EL (cell line): ENCODE measurements at regions not wholly inside any gene's neighbourhood (a gene's known extent, or its start where the extent isn't known, plus 50 kb on each side); places are given as distances from the start of the nearest gene placed in this dataset.

Experiments used
- DNase-seq: peaks from one replicate; pipeline ENCODE4 v3.0.0-alpha.2; 2016

- DNase-seq, result no peak
These were observed 417.4 kb downstream of the KCNJ3 start for GRCh38 chr2:155115846-155116245.

GRCh38 chr2:155111070-155111469 is 412.6 kb downstream of the KCNJ3 start:
- DNase-seq, result no peak

- DNase-seq, result no peak
These were observed 411.0 kb downstream of the KCNJ3 start for GRCh38 chr2:155109527-155109926.

GRCh38 chr2:155100261-155100660 is 401.8 kb downstream of the KCNJ3 start:
- no peak for DNase-seq

GRCh38 chr2:155099784-155100183 is 401.3 kb downstream of the KCNJ3 start:
- DNase-seq, result peak; percentile 8

- no peak for DNase-seq
These were observed 397.1 kb downstream of the KCNJ3 start for GRCh38 chr2:155095613-155096012.

- no peak for DNase-seq
These were observed 381.9 kb downstream of the KCNJ3 start for GRCh38 chr2:155080373-155080772.

GRCh38 chr2:155070489-155070888 is 372.0 kb downstream of the KCNJ3 start:
- DNase-seq, result no peak

GRCh38 chr2:155062922-155063258 is 364.4 kb downstream of the KCNJ3 start:
- no peak for DNase-seq

GRCh38 chr2:155062250-155062921 is 363.9 kb downstream of the KCNJ3 start:
- no peak for DNase-seq

GRCh38 chr2:155060896-155061295 is 362.4 kb downstream of the KCNJ3 start:
- no peak for DNase-seq

- no peak for DNase-seq
These were observed 356.2 kb downstream of the KCNJ3 start for GRCh38 chr2:155054712-155055111.

DNA sequence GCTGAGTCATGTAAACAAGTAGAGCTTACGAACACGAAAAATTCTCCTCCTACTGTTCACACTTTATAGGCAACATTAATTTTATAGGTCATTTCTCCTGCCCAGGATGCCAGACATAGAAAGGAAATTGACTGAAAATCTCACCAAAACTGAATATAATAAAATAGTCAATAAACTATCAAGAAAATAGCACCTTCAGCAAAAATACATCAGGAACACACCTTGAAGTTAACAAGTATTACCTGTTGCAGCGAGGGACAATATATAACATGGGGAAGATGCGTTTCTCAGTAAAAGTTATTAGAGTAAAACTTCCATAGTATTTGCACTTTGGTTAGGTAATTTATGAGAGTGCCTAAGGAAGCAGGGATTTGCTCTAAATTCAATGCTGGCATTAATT is 344.6 kb downstream of the KCNJ3 start:
- DNase-seq, result no peak

GRCh38 chr2:155035308-155035707 is 336.8 kb downstream of the KCNJ3 start:
- DNase-seq, result no peak

- DNase-seq, result no peak
These were observed 335.2 kb downstream of the KCNJ3 start for GRCh38 chr2:155033652-155034051.

DNA sequence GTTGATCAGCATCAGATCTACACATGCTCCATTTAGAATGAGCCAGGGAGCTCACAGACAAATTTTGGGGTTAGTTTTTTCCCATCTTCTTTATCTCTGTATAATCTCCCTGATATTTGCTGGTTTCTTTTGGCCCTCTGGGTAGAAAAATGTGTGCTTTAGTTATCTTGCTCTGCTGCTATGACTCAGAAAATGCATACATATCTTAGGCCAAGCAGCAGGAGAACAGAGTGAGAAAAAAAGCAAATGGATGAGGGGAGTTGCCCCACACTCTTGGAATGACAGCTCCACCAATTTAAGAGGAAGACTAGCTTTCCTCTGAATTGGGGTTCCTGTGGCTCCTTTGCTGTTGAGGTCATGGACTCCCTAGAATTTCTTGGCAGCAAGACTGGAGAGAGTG is 331.8 kb downstream of the KCNJ3 start:
- DNase-seq, result no peak

GRCh38 chr2:155026651-155027174 is 328.2 kb downstream of the KCNJ3 start:
- no peak for DNase-seq

GRCh38 chr2:155023674-155024073 is 325.2 kb downstream of the KCNJ3 start:
- no peak for DNase-seq

DNA sequence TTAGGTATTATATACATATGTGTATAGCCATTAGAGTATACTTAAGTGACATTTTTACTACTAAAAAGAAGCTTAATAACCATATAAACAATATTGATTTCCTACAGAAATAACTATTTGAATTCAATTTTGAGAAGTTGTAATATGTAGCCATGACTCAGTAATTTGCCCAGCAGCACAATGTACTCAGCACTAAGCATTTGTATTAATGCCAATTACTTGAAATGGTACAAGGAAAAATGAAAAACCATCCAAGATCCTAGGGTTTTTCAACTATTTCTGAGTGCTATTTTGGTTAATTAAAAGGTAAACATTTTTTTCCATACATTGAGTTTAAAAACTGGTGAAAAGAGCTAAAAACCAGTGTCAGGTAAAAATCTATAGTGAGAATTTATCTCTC is 324.0 kb downstream of the KCNJ3 start:
- no peak for DNase-seq

GRCh38 chr2:155021618-155022017 is 323.1 kb downstream of the KCNJ3 start:
- DNase-seq, result no peak

DNA sequence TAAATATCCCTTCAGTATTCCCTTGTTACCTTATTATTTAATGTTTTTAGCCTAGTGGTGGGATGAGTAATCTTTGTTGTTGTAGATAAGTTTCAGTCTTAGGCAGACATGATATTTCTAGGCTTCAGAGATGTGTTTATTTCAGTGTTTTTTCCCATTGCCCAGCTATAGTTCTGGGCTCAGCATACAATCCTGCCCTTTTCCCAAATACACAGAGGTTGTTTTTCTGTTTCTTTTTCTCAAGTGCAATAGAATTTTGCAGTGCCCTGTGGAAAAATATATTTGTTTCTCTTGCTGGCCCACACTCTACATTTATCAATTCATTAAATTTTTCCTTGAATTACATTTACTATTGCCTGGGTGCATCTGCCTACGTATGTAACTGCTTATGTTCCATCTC is 321.8 kb downstream of the KCNJ3 start:
- no peak for DNase-seq

- no peak for DNase-seq
These were observed 312.4 kb downstream of the KCNJ3 start for GRCh38 chr2:155010925-155011324.

- DNase-seq, result no peak
These were observed 296.9 kb downstream of the KCNJ3 start for GRCh38 chr2:154995361-154995760.

DNA sequence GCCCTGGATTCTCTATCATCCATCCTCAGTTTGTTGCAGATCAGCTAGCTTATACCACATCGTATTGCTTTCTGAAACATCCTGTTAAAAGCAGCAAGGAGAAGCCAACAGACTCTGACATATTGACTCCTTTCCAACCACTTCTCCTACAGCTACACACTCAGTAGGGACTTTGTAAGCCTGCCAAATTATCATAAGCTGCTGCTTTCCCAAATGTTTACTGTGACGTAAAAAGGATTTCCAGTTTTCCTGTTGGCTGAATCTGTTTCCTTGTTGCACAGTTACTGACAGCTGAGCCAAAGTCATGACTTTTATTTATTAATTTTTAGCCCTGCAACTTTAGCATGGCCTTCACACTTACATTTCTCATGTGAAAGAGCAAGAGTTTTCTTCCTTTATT is 294.3 kb downstream of the KCNJ3 start:
- no peak for DNase-seq

- DNase-seq, result no peak
These were observed 280.2 kb downstream of the KCNJ3 start for GRCh38 chr2:154978710-154979109.
